NCI-H146 (cell line): ENCODE measurements at regions not wholly inside any gene's neighbourhood (a gene's known extent, or its start where the extent isn't known, plus 50 kb on each side); places are given as distances from the start of the nearest gene placed in this dataset.

Experiments used
- DNase-seq: peaks from one replicate; lab custom pipeline; 2025; lab: John Stamatoyannopoulos, UW

GRCh38 chr9:1429297-1429696 lies 379.1 kb downstream of the DMRT2 start:
- no peak for DNase-seq

- no peak for DNase-seq
These were observed 381.3 kb downstream of the DMRT2 start for GRCh38 chr9:1431461-1431860.

- no peak for DNase-seq
These were observed 384.1 kb downstream of the DMRT2 start for GRCh38 chr9:1434052-1434767.

- no peak for DNase-seq
These were observed 384.7 kb downstream of the DMRT2 start for GRCh38 chr9:1434811-1435210.

- DNase-seq: no peak
These were observed 390.1 kb downstream of the DMRT2 start for GRCh38 chr9:1440256-1440655.

GRCh38 chr9:1442105-1442504 lies 391.9 kb downstream of the DMRT2 start:
- no peak for DNase-seq

GRCh38 chr9:1443450-1443849 lies 393.3 kb downstream of the DMRT2 start:
- DNase-seq: no peak

GRCh38 chr9:1446671-1447070 lies 396.5 kb downstream of the DMRT2 start:
- no peak for DNase-seq

- no peak for DNase-seq
These were observed 403.5 kb downstream of the DMRT2 start for GRCh38 chr9:1453636-1454035.

- no peak for DNase-seq
These were observed 404.1 kb downstream of the DMRT2 start for GRCh38 chr9:1454211-1454610.

GRCh38 chr9:1454616-1455347 lies 404.6 kb downstream of the DMRT2 start:
- DNase-seq: no peak

GRCh38 chr9:1455766-1456165 lies 405.6 kb downstream of the DMRT2 start:
- no peak for DNase-seq

- no peak for DNase-seq
These were observed 406.3 kb downstream of the DMRT2 start for GRCh38 chr9:1456301-1457024.

- no peak for DNase-seq
These were observed 407.3 kb downstream of the DMRT2 start for GRCh38 chr9:1457460-1457859.

GRCh38 chr9:1458503-1458902 lies 408.3 kb downstream of the DMRT2 start:
- no peak for DNase-seq

GRCh38 chr9:1460143-1460769 lies 410.1 kb downstream of the DMRT2 start:
- no peak for DNase-seq

- DNase-seq: no peak
These were observed 411.7 kb downstream of the DMRT2 start for GRCh38 chr9:1461812-1462211.

- no peak for DNase-seq
These were observed 412.6 kb downstream of the DMRT2 start for GRCh38 chr9:1462626-1463308.

GRCh38 chr9:1469996-1470395 lies 419.8 kb downstream of the DMRT2 start:
- no peak for DNase-seq

GRCh38 chr9:1473956-1474634 lies 423.9 kb downstream of the DMRT2 start:
- no peak for DNase-seq

- DNase-seq: no peak
These were observed 424.5 kb downstream of the DMRT2 start for GRCh38 chr9:1474671-1475070.
